ENCODE measurements at regions not wholly inside any gene's neighbourhood (a gene's known extent, or its start where the extent isn't known, plus 50 kb on each side); places are given as distances from the start of the nearest gene placed in this dataset.

GRCh38 chr9:107693625-107694326 is 204.2 kb upstream of the KLF4 start:
- DNase-seq (ENCODE audit: low spot score): peak; percentile 64

- DNase-seq (ENCODE audit: low spot score): no peak
These were observed 202.1 kb upstream of the KLF4 start for GRCh38 chr9:107691664-107692063.

- DNase-seq (ENCODE audit: low spot score): no peak
These were observed 200.5 kb upstream of the KLF4 start for GRCh38 chr9:107690021-107690420.

GRCh38 chr9:107688728-107689127 is 199.2 kb upstream of the KLF4 start:
- no peak for DNase-seq (ENCODE audit: low spot score)

GRCh38 chr9:107685901-107686300 is 196.3 kb upstream of the KLF4 start:
- peak; percentile 41 for DNase-seq (ENCODE audit: low spot score)

GRCh38 chr9:107685376-107685775 is 195.8 kb upstream of the KLF4 start:
- DNase-seq (ENCODE audit: low spot score): no peak

- peak; percentile 27 for DNase-seq (ENCODE audit: low spot score)
These were observed 194.7 kb upstream of the KLF4 start for GRCh38 chr9:107684224-107684623.

GRCh38 chr9:107683566-107683965 is 194.0 kb upstream of the KLF4 start:
- DNase-seq (ENCODE audit: low spot score): no peak

GRCh38 chr9:107681988-107682387 is 192.4 kb upstream of the KLF4 start:
- DNase-seq (ENCODE audit: low spot score): no peak

GRCh38 chr9:107675351-107676259 is 186.0 kb upstream of the KLF4 start:
- no peak for DNase-seq (ENCODE audit: low spot score)

GRCh38 chr9:107674721-107675277 is 185.2 kb upstream of the KLF4 start:
- peak; percentile 59 for DNase-seq (ENCODE audit: low spot score)

GRCh38 chr9:107673861-107674720 is 184.5 kb upstream of the KLF4 start:
- DNase-seq (ENCODE audit: low spot score): no peak

GRCh38 chr9:107671588-107671987 is 182.0 kb upstream of the KLF4 start:
- no peak for DNase-seq (ENCODE audit: low spot score)

- DNase-seq (ENCODE audit: low spot score): no peak
These were observed 179.9 kb upstream of the KLF4 start for GRCh38 chr9:107669422-107669821.

GRCh38 chr9:107667231-107668070 is 177.9 kb upstream of the KLF4 start:
- no peak for DNase-seq (ENCODE audit: low spot score)

GRCh38 chr9:107665057-107665456 is 175.5 kb upstream of the KLF4 start:
- DNase-seq (ENCODE audit: low spot score): peak; percentile 36

GRCh38 chr9:107660976-107661375 is 171.4 kb upstream of the KLF4 start:
- no peak for DNase-seq (ENCODE audit: low spot score)

GRCh38 chr9:107653263-107653821 is 163.8 kb upstream of the KLF4 start:
- DNase-seq (ENCODE audit: low spot score): no peak

- no peak for DNase-seq (ENCODE audit: low spot score)
These were observed 161.4 kb upstream of the KLF4 start for GRCh38 chr9:107650995-107651394.

GRCh38 chr9:107650321-107650720 is 160.8 kb upstream of the KLF4 start:
- DNase-seq (ENCODE audit: low spot score): peak; percentile 48
